Heart left ventricle (tissue), 13 donors: ENCODE measurements at regions not wholly inside any gene's neighbourhood (a gene's known extent, or its start where the extent isn't known, plus 50 kb on each side); places are given as distances from the start of the nearest gene placed in this dataset.

Experiments
- CTCF ChIP-seq, 12 donors: fragments of 200-600 bp; sonication (generic) in 4 of 12; IDR thresholded peaks; one replicate each; pipeline versions ENCODE4 v1.5.0 to v1.8.0; 2018 to 2022; ENCODE audit warnings: antibody characterized with exemption in 12 of 12, mild to moderate bottlenecking in 5 of 12
- POLR2A ChIP-seq, 2 donors: fragments of 450-650 bp; IDR thresholded peaks; one replicate each; pipeline ENCODE4 v1.6.1; 2017; ENCODE audit warnings: antibody characterized with exemption in 2 of 2, mild to moderate bottlenecking in 2 of 2, moderate library complexity in 2 of 2
- donor health status: ischemic (EF 13 %, LVEDD 7.1; RV severe dilation, severe dysfunction).
- donor health status: DM: no; HTN: yes; CAD: no.
- donor health status: DM: no; HTN: no; CAD: no.
- donor health status: ischemic (EF 25% LVEDD 6.9; RV normal size, moderate dysfunction).
- donor health status: ischemic (EF 25% LVEDD 5.7; RV mildly dilated, moderate dysfunction).
- donor health status: ischemic (EF 35%, LVEDD 5.7; RV mildly dilated, moderate dysfunction).
- donor health status: nonischemic (EF 11% LVEDD 7.7; RV severe dilation, severe dysfunction).
- donor health status: DM: yes; HTN: yes; CAD: no.
- donor health status: PGD.
- donor health status: ischemic (EF 29% LVEDD 5.4; RV normal size, mild dysfunction).
- donor health status: nonischemic (EF 23%, LVEDD 6.1; RV moderate dilation, normal function).

GRCh38 chr1:55522982-55523381 lies 307.8 kb upstream of the USP24 start:
- TF ChIP-seq CTCF (IDR thresholded peaks at IDR 0.05), result no peak
- no peak for TF ChIP-seq POLR2A (IDR thresholded peaks at IDR 0.05)
